ENCODE measurements at regions not wholly inside any gene's neighbourhood (a gene's known extent, or its start where the extent isn't known, plus 50 kb on each side); places are given as distances from the start of the nearest gene placed in this dataset.

DNA sequence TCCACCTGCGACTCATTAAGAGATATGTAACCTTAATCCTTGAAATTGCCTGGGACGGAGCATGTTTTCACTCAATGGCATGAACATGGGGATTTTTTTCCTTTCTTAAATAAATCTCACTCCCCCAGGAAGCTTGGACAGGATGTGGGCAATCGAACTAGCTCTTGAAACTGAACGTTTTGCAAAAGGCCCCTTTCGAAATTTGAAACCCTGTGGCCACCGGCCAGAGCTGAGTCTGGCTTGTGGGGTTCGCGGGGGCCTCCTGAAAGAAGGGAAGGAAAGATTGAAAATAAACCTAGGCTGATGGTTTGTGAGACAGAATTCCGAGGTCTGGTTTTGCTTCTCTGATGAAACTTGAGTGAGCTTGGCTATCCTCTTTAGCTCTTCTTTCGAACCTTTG, 101.4 kb upstream of the RTL1 start:
- DNase-seq, result no peak

DNA sequence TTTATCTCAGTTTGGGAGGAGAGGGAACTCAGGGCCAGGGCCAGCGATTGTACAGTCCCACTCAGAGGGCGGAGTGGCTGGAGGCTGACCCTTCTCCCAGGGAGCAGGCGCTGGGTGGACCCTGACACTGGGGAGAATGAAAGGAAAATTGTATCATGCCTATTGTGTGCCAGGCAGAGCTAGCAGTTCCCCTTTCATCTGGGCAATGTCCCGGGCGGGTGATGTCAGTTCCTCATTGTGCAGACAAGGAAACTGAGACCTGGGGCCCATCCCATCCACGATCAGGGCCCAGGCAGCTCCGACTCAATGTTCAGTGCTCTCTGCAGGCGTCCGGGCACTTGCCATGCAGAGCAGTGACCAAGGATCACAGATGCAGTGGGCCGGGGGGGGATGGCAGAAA, 101.9 kb upstream of the RTL1 start:
- DNase-seq, result no peak

DNA sequence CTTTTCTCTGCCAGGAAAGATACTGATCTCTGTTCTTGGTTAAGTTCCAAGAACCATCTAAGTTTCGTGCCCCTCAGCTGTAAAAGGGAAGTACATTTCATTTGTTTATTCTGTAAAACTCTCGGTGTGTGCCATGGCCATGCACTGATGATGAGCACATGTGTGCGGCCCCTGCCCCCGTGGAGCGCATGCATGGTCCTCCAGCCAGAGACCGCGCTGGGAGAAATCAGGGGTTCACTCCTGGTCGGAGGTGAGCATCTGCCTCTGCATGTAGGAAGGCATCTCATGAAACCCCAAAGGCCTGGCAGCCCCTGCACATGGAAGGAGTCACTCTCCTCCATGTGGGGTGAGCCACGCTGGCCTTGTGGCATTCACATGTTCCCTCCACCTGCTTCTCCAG, 102.5 kb upstream of the RTL1 start:
- DNase-seq, result no peak

DNA sequence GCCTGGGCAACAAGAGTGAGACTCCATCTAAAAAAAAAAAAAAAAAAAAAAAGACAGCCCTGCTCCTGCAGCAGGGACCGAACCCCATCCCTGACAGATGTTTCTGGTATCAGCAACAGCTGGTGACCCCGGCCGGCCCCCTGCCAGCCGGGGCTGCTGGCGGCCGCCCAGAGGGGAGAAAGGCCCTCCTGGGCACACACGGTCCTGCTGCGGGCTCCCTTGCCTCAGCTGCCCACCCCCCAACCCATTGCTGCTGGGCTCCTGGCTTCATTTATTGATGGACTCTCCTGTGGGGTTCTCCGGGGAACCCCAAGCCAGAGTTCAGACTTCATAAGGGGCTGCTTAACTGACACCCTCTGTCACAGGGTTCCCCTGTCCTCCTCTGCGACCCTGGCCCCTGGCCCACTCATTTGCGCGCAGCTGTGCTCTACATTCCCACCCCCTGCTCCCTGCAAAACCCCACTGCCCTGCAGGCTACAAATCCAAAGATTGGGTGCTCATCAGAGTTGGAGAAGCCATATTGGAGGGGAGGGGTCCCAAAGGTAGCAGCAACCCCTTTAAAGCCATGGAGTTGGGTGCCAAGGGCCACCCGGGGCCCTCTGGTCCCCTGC, 103.6 kb upstream of the RTL1 start:
- DNase-seq, result no peak

DNA sequence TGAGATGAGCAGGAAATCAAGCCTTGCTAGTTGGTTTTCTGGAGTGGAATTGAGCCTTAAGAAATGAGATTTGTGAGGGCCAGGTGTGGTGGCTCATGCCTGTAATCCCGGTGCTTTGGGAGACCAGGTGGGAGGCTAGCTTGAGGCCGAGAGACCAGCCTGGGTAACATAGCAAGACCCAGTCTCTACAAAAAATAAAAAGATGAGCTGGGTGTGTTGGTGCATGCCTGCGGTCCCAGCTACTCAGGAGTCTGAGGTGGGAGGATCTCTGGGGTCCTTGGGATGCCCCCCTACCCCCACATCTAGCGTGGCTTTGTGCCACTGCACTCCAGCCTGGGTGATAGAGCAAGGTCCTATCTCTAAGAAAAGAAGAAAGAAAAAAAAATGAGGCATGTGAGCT, 104.2 kb upstream of the RTL1 start:
- no peak for DNase-seq

GRCh38 chr14:101008196-101008595, 104.7 kb upstream of the RTL1 start:
- no peak for DNase-seq

GRCh38 chr14:101008631-101009336, 105.3 kb upstream of the RTL1 start:
- no peak for DNase-seq

DNA sequence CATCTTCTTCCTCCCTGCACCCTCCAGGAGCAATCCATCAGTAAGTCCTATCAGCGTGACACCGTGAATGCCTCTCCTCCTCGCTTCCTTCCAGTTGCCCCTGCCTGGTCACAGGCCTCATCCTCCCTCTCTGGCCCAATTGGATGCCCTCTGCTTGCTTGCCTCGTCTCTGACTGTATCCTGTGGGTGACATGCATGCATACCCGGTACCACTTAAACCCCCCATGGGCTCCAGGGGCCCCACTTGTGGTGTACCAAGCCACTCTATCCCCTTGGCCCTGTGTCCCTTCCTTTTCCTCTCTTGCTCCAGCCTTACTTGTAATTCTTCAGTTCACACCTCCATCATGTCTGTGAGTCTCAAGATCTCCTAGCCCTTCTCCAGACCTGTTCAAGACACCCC, 106.0 kb upstream of the RTL1 start:
- DNase-seq, result no peak

- DNase-seq, result no peak
Measured at GRCh38 chr14:101010293-101010692, 106.8 kb upstream of the RTL1 start.

DNA sequence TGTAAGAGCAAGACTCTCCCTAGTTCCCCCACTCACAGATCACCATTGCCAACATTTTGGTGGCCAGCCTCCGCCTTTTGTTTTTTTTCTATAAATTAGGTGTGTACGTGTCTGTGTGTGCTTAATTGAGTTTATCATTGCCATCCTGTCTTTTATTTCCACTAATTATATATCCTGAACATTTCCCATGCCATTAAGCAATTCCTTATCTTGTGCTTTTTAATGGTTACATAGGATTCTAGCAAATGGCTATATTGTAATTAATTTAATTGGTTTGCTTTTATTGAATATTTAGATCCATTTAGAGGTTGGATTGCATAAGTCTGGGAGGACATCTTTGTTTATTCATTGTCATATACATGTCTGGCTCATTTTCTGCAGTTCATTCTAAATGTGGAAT, 107.3 kb upstream of the RTL1 start:
- DNase-seq, result no peak

DNA sequence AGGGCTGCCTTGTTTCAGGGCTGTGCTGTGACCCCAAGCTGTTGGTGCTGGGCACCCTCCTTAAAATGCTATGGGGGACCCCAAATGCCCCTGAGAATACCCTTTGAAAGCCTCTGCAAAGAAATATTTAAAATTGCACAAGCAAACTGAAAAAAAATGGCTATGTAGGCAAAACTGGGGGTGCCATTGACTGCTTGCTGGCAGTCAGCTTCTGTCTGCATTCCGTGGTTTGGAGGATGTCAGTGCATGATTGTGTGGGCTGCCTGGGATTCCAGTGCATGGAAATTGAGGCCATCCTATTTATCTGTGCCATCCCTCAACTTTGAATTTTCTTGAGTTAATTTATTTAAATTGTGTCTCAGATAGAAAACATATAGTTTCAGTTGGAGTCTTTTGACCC, 113.7 kb upstream of the RTL1 start:
- no peak for DNase-seq

DNA sequence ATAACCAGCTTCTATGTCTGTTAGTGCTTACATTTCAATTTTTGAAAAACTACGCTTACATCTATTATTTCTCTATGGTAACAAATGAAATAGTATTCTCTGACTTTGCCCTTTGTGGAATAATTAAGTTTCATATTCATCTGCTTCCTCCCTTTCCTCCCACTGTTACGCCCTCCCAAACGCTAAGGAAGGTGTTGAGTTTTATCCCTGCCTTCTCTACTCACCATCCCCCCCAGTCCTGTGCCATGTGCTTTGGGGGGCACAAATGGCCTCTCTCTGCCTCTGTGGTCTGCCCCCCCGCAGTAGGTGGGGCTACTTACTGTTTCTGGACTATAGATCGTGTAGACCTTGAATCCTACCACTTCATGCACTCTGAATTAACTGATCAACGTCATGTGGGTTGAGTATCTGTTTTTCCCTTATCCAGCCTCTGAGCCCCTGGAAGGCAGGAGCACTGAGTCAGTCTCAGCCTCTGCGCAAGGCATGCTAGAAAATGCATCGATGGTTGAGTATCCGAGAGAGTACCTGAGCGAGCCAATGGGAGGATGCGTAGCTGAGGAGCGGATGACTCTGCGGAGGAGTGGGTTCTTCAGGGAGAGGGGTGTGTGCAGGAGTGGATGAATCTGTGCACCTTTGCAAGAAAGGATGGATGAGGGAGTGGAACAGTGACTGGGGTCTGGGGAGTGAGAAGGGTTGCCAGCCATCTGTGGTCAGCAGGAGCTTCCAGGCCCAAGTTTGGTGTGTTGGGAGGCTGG, 114.5 kb upstream of the RTL1 start:
- no peak for DNase-seq

DNA sequence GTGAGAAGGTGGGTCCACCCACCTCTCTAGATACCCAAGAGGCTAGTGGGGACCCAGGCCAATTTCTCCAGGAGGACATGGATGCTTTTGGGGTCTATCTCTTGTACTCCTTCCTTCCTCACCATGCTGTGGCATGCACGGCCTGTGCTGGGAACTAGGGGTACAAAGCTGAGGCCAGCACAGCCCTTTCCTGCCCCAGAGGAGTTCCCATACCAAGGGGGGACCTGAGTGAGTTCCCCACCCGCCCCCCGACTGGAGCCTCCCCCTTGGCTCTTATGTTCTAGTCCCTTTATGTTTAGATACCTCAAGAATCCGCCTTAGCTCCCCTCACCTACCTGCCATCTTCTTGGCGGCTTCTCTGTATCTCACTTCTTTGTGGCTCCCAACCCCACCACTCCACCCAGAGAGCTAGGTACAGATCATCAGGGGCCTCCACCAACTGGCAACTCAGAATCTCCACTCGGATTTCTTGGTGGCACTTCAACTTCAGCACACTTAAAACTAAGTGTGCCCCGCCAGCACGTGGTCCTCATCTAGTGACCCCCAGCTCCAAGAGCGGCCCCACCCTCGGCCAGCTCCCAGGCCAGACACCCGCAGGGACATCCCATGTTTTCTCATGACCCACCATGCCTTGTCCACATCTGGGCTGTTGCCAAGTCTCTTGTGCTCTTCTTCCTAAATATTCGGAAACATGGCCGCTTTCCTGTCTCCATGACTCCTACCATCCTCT, 115.2 kb upstream of the RTL1 start:
- DNase-seq, result no peak

GRCh38 chr14:101019541-101019940, 116.0 kb upstream of the RTL1 start:
- no peak for DNase-seq

- DNase-seq, result no peak
Measured at GRCh38 chr14:101019990-101020710, 116.6 kb upstream of the RTL1 start.

- DNase-seq, result no peak
Measured at GRCh38 chr14:101020834-101021370, 117.4 kb upstream of the RTL1 start.

DNA sequence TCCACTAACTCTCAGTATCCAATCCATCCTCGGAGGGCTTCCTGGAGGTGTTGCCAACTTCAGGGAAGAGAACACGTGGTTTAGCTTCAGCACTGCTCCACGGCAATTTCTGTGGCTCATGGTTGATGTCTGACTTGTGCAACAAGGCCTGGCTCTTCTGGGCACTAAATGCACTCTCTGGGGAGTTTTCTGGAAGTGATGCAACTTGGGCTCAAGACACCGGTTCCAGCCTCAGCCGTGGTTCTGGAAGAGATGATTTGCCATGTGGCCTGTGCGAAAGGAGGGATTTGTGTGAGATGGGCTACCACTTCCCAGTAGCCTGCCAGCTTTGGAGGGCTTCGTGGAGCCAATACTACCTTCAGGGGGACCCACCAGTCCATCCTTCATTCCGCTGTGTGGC, 118.6 kb upstream of the RTL1 start:
- DNase-seq, result no peak

DNA sequence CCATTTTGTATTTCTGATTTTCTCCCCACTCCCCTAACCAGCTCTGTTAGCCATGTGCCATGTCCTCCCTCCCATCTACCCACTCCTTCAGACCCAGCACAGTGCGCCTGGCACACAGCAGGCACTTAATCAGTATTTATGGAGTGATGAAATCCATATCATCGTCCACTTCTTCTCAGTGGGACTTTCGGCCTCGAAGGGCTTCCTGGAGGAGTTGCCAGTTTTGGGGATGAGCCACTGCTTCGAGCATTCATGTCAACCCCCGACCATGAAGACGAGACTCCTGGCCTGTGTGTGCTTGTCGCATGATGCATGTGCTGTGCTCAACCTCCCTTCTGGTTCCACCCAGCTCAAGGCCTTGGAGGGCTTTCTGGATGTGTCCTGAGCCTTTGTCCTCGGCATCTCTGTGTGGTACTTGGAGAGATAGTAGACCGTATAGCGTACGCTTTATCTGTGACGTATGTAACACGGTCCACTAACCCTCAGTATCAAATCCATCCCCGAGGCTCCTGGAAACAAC, 119.5 kb upstream of the RTL1 start:
- DNase-seq, result no peak

DNA sequence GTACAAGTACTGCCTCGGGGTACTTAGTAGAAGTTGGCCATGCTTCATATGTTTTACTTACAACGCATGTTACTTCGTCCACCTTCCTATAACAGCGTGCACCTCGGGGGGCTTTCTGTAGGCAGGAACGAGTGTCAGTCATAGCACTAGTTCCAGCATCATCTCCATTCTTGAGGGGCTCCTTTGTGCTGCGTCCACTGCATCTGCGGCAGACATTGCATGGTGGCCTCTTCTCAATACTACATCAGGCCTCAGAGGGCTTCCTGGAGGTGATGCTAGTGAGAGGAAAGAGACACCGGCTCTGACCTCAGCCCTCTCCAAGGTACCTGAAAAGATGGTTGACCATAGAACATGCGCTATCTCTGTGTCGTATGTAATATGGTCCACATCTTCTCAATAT, 121.2 kb upstream of the RTL1 start:
- no peak for DNase-seq

DNA sequence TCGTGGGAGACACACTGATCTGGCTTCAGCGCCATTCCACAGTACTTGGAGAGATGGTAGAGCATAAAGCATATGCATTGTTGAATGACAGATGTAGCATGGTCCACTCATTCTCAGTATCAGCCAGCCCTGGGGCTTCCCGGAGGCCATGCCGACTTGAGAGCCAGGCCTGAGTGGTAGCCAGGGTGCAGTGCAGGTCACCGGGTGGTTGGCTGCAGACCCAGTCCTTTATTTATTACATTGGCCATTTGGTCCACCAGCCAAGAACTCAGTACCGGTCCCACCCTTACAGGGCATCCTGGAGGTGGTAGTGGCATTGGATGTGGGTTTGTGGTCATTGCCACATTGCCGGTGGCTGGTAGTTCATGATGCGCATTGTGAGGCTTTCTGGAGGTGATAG, 121.6 kb upstream of the RTL1 start:
- DNase-seq, result no peak

DNA sequence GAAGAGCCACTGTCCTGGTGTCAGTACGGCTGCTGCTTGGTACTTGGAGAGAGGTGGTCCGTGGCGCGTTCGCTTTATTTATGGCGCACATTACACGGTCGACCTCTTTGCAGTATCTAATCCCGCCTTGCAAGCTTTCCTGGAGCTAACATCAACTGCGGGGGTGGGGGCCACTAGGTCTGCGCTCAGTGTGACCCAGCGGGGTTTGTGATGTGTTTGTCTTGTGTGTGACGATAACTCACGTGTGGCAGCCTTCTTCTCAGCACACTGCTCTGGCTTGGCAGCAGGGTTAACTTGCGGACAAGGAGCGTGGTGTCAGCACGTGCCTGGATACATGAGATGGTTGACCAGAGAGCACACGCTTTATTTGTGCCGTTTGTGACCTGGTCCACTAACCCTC, 122.2 kb upstream of the RTL1 start:
- DNase-seq, result no peak

DNA sequence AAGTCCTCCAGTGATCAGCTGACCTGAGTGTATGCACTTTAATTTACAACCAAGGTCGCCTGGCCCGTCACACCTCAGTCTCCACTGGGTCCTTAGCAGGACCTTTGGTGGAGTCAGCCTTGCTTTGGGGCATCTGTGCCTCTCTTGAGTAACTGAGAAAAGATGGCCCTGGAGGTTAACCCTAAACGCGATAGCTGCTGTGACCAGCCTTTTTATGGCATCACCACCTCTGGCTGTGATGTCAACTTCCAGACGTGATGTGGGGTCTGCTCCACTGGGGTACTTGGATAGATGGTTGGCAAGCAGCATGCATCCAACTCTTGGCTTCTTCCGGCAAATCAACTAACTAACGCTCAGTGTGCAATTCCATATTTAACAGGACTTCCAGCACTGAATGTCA, 122.8 kb upstream of the RTL1 start:
- no peak for DNase-seq

DNA sequence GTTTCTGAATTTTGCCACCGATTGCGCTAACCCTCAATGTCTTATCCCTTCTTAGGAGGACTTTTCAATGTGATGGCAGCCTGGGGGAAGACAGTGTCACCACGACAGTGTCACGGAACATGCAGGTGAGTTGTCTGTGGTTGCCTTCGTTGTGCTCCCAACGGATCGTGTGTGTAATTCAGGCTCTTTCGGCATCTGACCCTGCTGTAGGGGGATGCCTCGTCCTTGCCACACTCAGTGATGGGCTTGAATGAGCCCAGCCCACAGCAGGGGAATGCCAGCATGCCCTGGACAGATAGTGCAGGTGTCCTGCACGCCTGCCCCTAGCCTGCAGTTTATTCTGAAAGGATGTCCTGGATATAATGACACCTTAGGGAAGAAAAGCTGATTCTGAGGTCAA, 123.8 kb upstream of the RTL1 start:
- no peak for DNase-seq

Measured in COR-L47 (cell line).